HEK293T (cell line): ENCODE measurements at regions not wholly inside any gene's neighbourhood (a gene's known extent, or its start where the extent isn't known, plus 50 kb on each side); places are given as distances from the start of the nearest gene placed in this dataset.

Experiments
- BHLHE40 ChIP-seq: fragments of 450-650 bp; IDR thresholded peaks from 2 replicates; pipeline ENCODE4 v1.6.1; 2016; ENCODE audit warnings: mild to moderate bottlenecking, moderate library complexity, borderline replicate concordance
- CTBP1 ChIP-seq: fragments of 450-650 bp; IDR thresholded peaks from 2 replicates; pipeline ENCODE4 v1.6.1; 2016; ENCODE audit warnings: borderline replicate concordance
- ELF4 ChIP-seq: fragments of 450-650 bp; IDR thresholded peaks from 2 replicates; pipeline ENCODE4 v1.6.1; 2017; ENCODE audit warnings: antibody characterized with exemption
- FOXK2 ChIP-seq: fragments of 450-650 bp; IDR thresholded peaks from 2 replicates; pipeline ENCODE4 v1.6.1; 2016; ENCODE audit warnings: mild to moderate bottlenecking
- LEF1 ChIP-seq: fragments of 450-650 bp; IDR thresholded peaks from 2 replicates; pipeline ENCODE4 v1.6.1; 2017; ENCODE audit warnings: mild to moderate bottlenecking, borderline replicate concordance
- NFRKB ChIP-seq: fragments of 450-650 bp; IDR thresholded peaks from 2 replicates; pipeline ENCODE4 v1.6.1; 2016; ENCODE audit warnings: mild to moderate bottlenecking, moderate library complexity
- SUZ12 ChIP-seq: fragments of 450-650 bp; IDR thresholded peaks from 2 replicates; pipeline ENCODE4 v1.6.1; 2016; ENCODE audit warnings: mild to moderate bottlenecking
- ZNF384 ChIP-seq: fragments of 450-650 bp; IDR thresholded peaks from 2 replicates; pipeline ENCODE4 v1.6.1; 2016

DNA sequence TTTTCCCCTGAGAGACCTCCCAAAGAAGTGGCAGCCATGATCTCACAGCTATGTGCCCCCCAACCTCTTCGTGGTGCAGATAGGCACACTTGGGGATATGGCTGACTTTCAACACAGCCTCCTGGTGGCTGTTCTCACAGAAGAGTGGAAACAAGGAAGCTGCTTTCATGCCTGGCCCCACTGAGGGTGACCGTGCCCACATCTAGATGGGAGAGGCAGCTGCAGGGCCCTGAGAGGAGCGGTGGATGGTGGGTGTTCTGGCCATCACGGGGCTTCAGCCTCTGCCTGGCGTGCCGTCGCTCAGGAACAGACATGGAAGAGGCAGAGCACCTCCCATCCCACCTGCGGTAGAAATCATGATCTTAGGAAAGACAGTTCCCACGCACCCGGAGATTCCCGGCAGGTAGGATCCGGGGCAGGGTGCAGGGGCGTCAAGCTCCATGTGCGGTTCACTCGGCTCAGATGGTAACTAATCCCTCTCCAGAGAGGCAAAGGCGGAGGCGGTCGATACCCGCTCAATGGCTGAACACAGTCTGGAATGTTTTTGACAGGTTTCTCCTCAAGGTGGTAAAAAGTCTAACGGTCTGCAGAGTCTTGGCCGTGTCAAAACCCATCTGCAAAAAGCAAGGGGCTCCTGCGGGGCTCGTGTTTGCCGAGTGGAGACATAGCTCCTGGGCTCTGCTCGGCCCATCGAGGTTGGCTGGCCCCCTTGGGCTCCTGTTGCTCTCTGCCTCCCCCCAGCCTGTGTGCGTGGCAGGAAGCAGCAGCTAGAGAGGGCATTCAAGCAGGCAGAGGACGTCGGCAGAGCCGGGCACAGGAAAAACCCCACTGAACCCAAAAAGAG, 225.2 kb upstream of the RTL1 start:
- TF ChIP-seq ELF4, result no peak
- no peak for TF ChIP-seq NFRKB
- no peak for TF ChIP-seq BHLHE40
- no peak for TF ChIP-seq CTBP1
- TF ChIP-seq LEF1, result no peak
- TF ChIP-seq FOXK2, result no peak
- no peak for TF ChIP-seq SUZ12
- TF ChIP-seq ZNF384, result no peak
